Endothelial cell of umbilical vein (primary cell): ENCODE measurements at regions not wholly inside any gene's neighbourhood (a gene's known extent, or its start where the extent isn't known, plus 50 kb on each side); places are given as distances from the start of the nearest gene placed in this dataset.

Experiments
- BruUV-seq: library from RNA; stranded (reverse); fragments of 400-500 nt; replicated peaks from 2 replicates; lab custom pipeline; 2021; lab: Mats Ljungman, UMichigan
- CTCF ChIA-PET: fragments of 300-600, 350-600 bp; sonication (Branson Sonifier 250); formaldehyde crosslinking; loops from one replicate; lab custom pipeline; 2021; ENCODE audit warnings: antibody characterized with exemption, inconsistent platforms; lab: Charles Lee
- POLR2A ChIA-PET: fragments of 300-600, 350-600 bp; sonication (Branson Sonifier 250); formaldehyde crosslinking; loops from one replicate; lab custom pipeline; 2021; ENCODE audit warnings: antibody characterized with exemption, inconsistent platforms; lab: Charles Lee
- DNase-seq: peaks from one replicate; pipeline ENCODE4 v3.0.0-alpha.2; 2011; ENCODE audit warnings: low read depth, low spot score
- FAIRE-seq: peaks from 2 replicates; lab custom pipeline; 2011; peaks lifted over from hg19 to GRCh38; lab: Jason Lieb, UNC
- H2AFZ ChIP-seq: 2 replicates; pipeline ENCODE4 v1.6.0; 2012; ENCODE audit warnings: low read depth, low read length, control low read depth, inconsistent platforms
- H3K27ac ChIP-seq: 2 replicates; pipeline ENCODE4 v1.5.1; 2011; ENCODE audit warnings: low read depth, mild to moderate bottlenecking, control low read depth, low read length, moderate library complexity; ENCODE audit not compliant: insufficient read depth
- H3K27me3 ChIP-seq, 2 experiments: 2 replicates each; pipeline versions ENCODE4 v1.6.0 to v1.6.1; 2011; ENCODE audit warnings: low read length in 2 of 2, mixed read lengths in 1 of 2; ENCODE audit not compliant: control insufficient read depth in 2 of 2, insufficient read depth in 2 of 2
- H3K36me3 ChIP-seq, 2 experiments: 2 replicates in 1 of 2; 3 replicates in 1 of 2; pipeline ENCODE4 v1.5.1; 2011; ENCODE audit warnings: low read length in 2 of 2, mild to moderate bottlenecking in 1 of 2, moderate library complexity in 1 of 2; ENCODE audit not compliant: control insufficient read depth in 2 of 2, insufficient read depth in 2 of 2; ENCODE audit errors: extremely low read depth in 1 of 2
- H3K4me1 ChIP-seq: 3 replicates; pipeline ENCODE4 v1.5.1; 2011; ENCODE audit warnings: mild to moderate bottlenecking, low read length; ENCODE audit not compliant: control insufficient read depth, insufficient read depth; ENCODE audit errors: extremely low read depth
- H3K4me2 ChIP-seq: 2 replicates; pipeline ENCODE4 v1.6.1; 2011; ENCODE audit warnings: low read length, control low read depth, mixed read lengths; ENCODE audit not compliant: insufficient read depth
- H3K4me3 ChIP-seq, 3 experiments: fragments of 200-600 bp in 1 of 3; sonication (generic), shearing (Covaris generic) in 1 of 3; replicated peaks in 1 of 3; 2 replicates each; pipeline ENCODE4 v1.5.1; 2011 to 2016; ENCODE audit warnings: control low read depth in 3 of 3, low read length in 3 of 3, mild to moderate bottlenecking in 2 of 3, inconsistent platforms in 1 of 3, low read depth in 1 of 3, moderate library complexity in 1 of 3; ENCODE audit not compliant: insufficient read depth in 1 of 3
- H3K79me2 ChIP-seq: 2 replicates; pipeline ENCODE4 v1.6.0; 2012; ENCODE audit warnings: low read length, inconsistent platforms; ENCODE audit not compliant: control insufficient read depth, insufficient read depth
- H3K9ac ChIP-seq: replicated peaks from 2 replicates; pipeline ENCODE3; 2011; ENCODE audit warnings: low read length, control low read depth; ENCODE audit not compliant: insufficient read depth; ENCODE audit errors: extremely low read depth
- H3K9me1 ChIP-seq: replicated peaks from 3 replicates; pipeline ENCODE4 v1.6.0; 2011; ENCODE audit warnings: mild to moderate bottlenecking, low read length; ENCODE audit not compliant: control insufficient read depth, insufficient read depth; ENCODE audit errors: extremely low read depth
- H3K9me3 ChIP-seq: replicated peaks from 2 replicates; pipeline ENCODE4 v1.5.1; 2012; ENCODE audit warnings: low read length, inconsistent platforms; ENCODE audit not compliant: control insufficient read depth, insufficient read depth
- H4K20me1 ChIP-seq: replicated peaks from 2 replicates; pipeline ENCODE3; 2011; ENCODE audit warnings: mild to moderate bottlenecking, low read length; ENCODE audit not compliant: control insufficient read depth, insufficient read depth; ENCODE audit errors: extremely low read depth
- EZH2 ChIP-seq: IDR thresholded peaks from 2 replicates; pipeline ENCODE4 v1.6.1; 2012; ENCODE audit warnings: borderline replicate concordance, low read depth, mild to moderate bottlenecking, moderate library complexity, low read length, inconsistent platforms; ENCODE audit not compliant: severe bottlenecking
- FOS ChIP-seq: IDR thresholded peaks from 2 replicates; pipeline ENCODE4 v1.6.1; 2011; ENCODE audit warnings: mild to moderate bottlenecking, low read length, moderate library complexity, borderline replicate concordance; ENCODE audit not compliant: insufficient read depth
- GATA2 ChIP-seq: IDR thresholded peaks from 2 replicates; pipeline ENCODE4 v1.7.0; 2011; ENCODE audit warnings: low read depth, mild to moderate bottlenecking, moderate library complexity, mixed read lengths, low read length; ENCODE audit not compliant: insufficient read length, insufficient read depth
- JUN ChIP-seq: IDR thresholded peaks from 2 replicates; pipeline ENCODE4 v1.6.1; 2011; ENCODE audit warnings: borderline replicate concordance, low read depth; ENCODE audit not compliant: insufficient read length, insufficient read depth
- MYC ChIP-seq: IDR thresholded peaks from one replicate; pipeline ENCODE4 v1.6.1; 2011; ENCODE audit warnings: mild to moderate bottlenecking, low read depth, low read length
- POLR2A ChIP-seq: IDR thresholded peaks from 2 replicates; pipeline ENCODE4 v1.6.1; 2012; ENCODE audit warnings: low read depth, mild to moderate bottlenecking, control low read depth, low read length
- POLR2AphosphoS5 ChIP-seq: IDR thresholded peaks from 2 replicates; pipeline ENCODE4 v1.6.1; 2012; ENCODE audit warnings: low read depth, mild to moderate bottlenecking, control low read depth, low read length, moderate library complexity; ENCODE audit not compliant: insufficient read depth
- dilution Hi-C: fragments of 300-500 bp; cut with MboI; formaldehyde crosslinking; loops from one replicate; pipeline ENCODE4 v1.15.0; 2019; ENCODE audit warnings: low sequenced_read_pairs; ENCODE audit not compliant: extremely low pct_ligation_motif_present
- intact Hi-C: fragments of 100-400 bp; cut with micrococcal nuclease; formaldehyde crosslinking; loops from one replicate; pipeline ENCODE4 v1.10.0; 2022
- TF ChIP-seq, protein P1 (sequence below): IDR thresholded peaks from 2 replicates; pipeline ENCODE4 v1.6.1; 2011; ENCODE audit not compliant: insufficient read depth, insufficient read length
- TF ChIP-seq, protein P2 (sequence below), 2 donors: IDR thresholded peaks; 1 replicate in 1 of 2; 2 replicates in 1 of 2; pipeline ENCODE4 v1.5.1; 2011; ENCODE audit warnings: low read length in 2 of 2, mild to moderate bottlenecking in 2 of 2, moderate library complexity in 2 of 2, control low read depth in 1 of 2, inconsistent platforms in 1 of 2, low read depth in 1 of 2; ENCODE audit not compliant: insufficient read depth in 1 of 2; ENCODE audit errors: extremely low read depth in 1 of 2

DNA sequence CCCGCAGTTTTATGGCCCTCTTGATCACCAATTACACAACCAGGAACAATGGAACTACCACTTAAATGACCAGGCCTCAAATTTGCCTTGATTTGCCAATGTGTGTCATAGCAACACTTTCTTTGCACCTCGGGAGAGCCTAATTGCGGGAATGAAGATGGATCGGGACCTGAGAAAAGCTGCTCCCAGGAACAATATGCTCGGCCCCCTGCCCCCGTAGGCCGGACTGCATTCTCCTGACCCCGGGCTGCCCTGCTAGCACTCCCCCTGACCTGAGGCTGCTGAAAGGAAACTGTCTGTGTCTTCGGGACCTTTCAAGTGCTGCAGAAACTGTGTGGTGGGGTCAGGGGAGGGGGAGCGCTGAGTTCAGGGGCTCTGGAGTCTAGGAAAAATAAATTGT, 294.3 kb upstream of the IRX1 start:
- Histone ChIP-seq H3K4me2 (no peak overlapping the region), H4K20me1 (no peaks in the 10 kb centered on the region), H3K36me3 (no peaks in the 10 kb centered on the region), H2AFZ (no peak overlapping the region), H3K27ac (no peak overlapping the region), H3K27me3 (no peaks in the 10 kb centered on the region), H3K4me3 (no peak overlapping the region), H3K4me1 (no peaks in the 10 kb centered on the region), H3K79me2 (no peaks in the 10 kb centered on the region), H3K9me3 (peaks cover 4% of the 10 kb centered on the region), H3K9ac (no peak overlapping the region), H3K9me1 (no peaks in the 10 kb centered on the region)
- TF ChIP-seq POLR2A (no peak), FOS (no peak), EZH2 (no peak), GATA2 (no peak)
- TF ChIP-seq, protein P1, sequence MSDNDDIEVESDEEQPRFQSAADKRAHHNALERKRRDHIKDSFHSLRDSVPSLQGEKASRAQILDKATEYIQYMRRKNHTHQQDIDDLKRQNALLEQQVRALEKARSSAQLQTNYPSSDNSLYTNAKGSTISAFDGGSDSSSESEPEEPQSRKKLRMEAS: no peak
- CTCF ChIA-PET: no interaction called here
- DNase-seq (no peak), FAIRE-seq (no peak)
- intact Hi-C loops: no loop called here
- dilution Hi-C loops: no loop called here
- POLR2A ChIA-PET: no interaction called here
- BruUV-seq: no TSS peak

DNA sequence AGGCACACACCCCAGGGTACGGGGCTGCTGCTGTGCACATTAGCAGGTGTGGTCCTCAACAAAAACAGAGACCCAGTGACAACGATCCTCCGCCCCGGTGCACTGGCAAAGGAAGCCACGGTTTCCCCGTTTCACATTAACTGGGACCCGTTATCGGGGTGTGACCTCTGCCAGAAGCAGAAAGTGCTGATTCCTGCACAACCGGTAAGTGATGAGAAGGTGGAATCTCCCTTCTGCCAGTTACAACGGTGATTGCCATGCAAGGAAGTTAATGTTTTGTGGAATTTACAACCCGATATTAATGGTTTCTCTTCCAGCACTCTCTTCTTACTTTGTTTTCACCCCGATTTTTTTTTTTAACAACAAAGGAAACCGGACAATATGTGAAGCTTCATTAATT, 294.9 kb upstream of the IRX1 start:
- no peak overlapping the region for H2AFZ ChIP-seq
- FAIRE-seq (no peak), DNase-seq (no peak)
- no peak overlapping the region for H3K27ac ChIP-seq
- H3K4me3 ChIP-seq: no peak overlapping the region
- intact Hi-C loops (no loop called here), dilution Hi-C loops (no loop called here)
- TF ChIP-seq JUN (no peak), GATA2 (no peak), POLR2AphosphoS5 (no peak), POLR2A (no peak), MYC (no peak), FOS (no peak), EZH2 (no peak)
- TF ChIP-seq, protein P1: no peak
- TF ChIP-seq, protein P2, sequence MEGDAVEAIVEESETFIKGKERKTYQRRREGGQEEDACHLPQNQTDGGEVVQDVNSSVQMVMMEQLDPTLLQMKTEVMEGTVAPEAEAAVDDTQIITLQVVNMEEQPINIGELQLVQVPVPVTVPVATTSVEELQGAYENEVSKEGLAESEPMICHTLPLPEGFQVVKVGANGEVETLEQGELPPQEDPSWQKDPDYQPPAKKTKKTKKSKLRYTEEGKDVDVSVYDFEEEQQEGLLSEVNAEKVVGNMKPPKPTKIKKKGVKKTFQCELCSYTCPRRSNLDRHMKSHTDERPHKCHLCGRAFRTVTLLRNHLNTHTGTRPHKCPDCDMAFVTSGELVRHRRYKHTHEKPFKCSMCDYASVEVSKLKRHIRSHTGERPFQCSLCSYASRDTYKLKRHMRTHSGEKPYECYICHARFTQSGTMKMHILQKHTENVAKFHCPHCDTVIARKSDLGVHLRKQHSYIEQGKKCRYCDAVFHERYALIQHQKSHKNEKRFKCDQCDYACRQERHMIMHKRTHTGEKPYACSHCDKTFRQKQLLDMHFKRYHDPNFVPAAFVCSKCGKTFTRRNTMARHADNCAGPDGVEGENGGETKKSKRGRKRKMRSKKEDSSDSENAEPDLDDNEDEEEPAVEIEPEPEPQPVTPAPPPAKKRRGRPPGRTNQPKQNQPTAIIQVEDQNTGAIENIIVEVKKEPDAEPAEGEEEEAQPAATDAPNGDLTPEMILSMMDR (IDR thresholded peaks at IDR 0.05; ENCODE audit: extremely low read depth in 1 of 2, insufficient read depth in 1 of 2, low read depth in 1 of 2, low read length in 2 of 2): no peak
- no peaks in the 10 kb centered on the region for H3K79me2 ChIP-seq
- POLR2A ChIA-PET: no interaction called here
- H3K9me1 ChIP-seq: no peaks in the 10 kb centered on the region
- H3K36me3 ChIP-seq: no peaks in the 10 kb centered on the region
- H3K4me1 ChIP-seq: no peaks in the 10 kb centered on the region
- no peak overlapping the region for H3K9ac ChIP-seq
- H3K4me2 ChIP-seq: no peak overlapping the region
- no TSS peak for BruUV-seq
- CTCF ChIA-PET: no interaction called here
- no peaks in the 10 kb centered on the region for H4K20me1 ChIP-seq
- H3K9me3 ChIP-seq: peaks cover 4% of the 10 kb centered on the region
- H3K27me3 ChIP-seq: no peaks in the 10 kb centered on the region
